Panc1 (cell line): ENCODE measurements at regions not wholly inside any gene's neighbourhood (a gene's known extent, or its start where the extent isn't known, plus 50 kb on each side); places are given as distances from the start of the nearest gene placed in this dataset.

Experiments
- ATAC-seq: fragments of 200-7000 bp; cut with Tn5 transposase; 2 replicates; pipeline ENCODE4 v1.9.1; 2020; ENCODE audit warnings: mild to moderate bottlenecking, moderate library complexity
- BruUV-seq: library from RNA; stranded (reverse); fragments of 400-500 nt; replicated peaks from 2 replicates; lab custom pipeline; 2021; lab: Mats Ljungman, UMichigan
- CTCF ChIA-PET: fragments of 300-600 bp; sonication (Branson Sonifier 250); formaldehyde crosslinking; loops from one replicate; lab custom pipeline; 2022; ENCODE audit warnings: antibody characterized with exemption; lab: Charles Lee
- POLR2A ChIA-PET: fragments of 300-600 bp; sonication (Branson Sonifier 250); formaldehyde crosslinking; loops from one replicate; lab custom pipeline; 2022; ENCODE audit warnings: antibody characterized with exemption; lab: Charles Lee
- DNase-seq: peaks from one replicate; pipeline ENCODE4 v3.0.0-alpha.2; 2010; ENCODE audit warnings: low read depth, low spot score
- H3K27ac ChIP-seq: 2 replicates; pipeline ENCODE4 v1.5.1; 2011; ENCODE audit warnings: mild to moderate bottlenecking, low read length, inconsistent platforms
- H3K27me3 ChIP-seq: fragments of 200-500 bp; sonication (Bioruptor generic); 2 replicates; pipeline ENCODE4 v1.6.0; 2014; ENCODE audit warnings: low read length, inconsistent platforms; ENCODE audit not compliant: control insufficient read depth, insufficient read depth
- H3K36me3 ChIP-seq: fragments of 200-500 bp; sonication (Bioruptor generic); 2 replicates; pipeline ENCODE4 v1.5.1; 2014; ENCODE audit warnings: inconsistent platforms, mild to moderate bottlenecking, low read length, moderate library complexity; ENCODE audit not compliant: control insufficient read depth, insufficient read depth
- H3K4me1 ChIP-seq: 2 replicates; pipeline ENCODE4 v1.5.1; 2011; ENCODE audit warnings: inconsistent platforms, mild to moderate bottlenecking, low read length, moderate library complexity; ENCODE audit not compliant: control insufficient read depth, insufficient read depth
- H3K4me3 ChIP-seq, 2 experiments: 2 replicates each; pipeline ENCODE4 v1.5.1; 2011 to 2012; ENCODE audit warnings: low read depth in 2 of 2, low read length in 2 of 2, mild to moderate bottlenecking in 2 of 2, inconsistent platforms in 1 of 2, moderate library complexity in 1 of 2
- H3K9me3 ChIP-seq: fragments of 200-500 bp; sonication (Bioruptor generic); 2 replicates; pipeline ENCODE4 v1.5.1; 2014; ENCODE audit warnings: low read depth, mild to moderate bottlenecking, inconsistent platforms, low read length, moderate library complexity; ENCODE audit not compliant: control insufficient read depth, insufficient read depth
- POLR2AphosphoS5 ChIP-seq: IDR thresholded peaks from 2 replicates; pipeline ENCODE4 v1.6.1; 2012; ENCODE audit warnings: mild to moderate bottlenecking, low read depth, low read length, moderate library complexity
- SIN3A ChIP-seq: IDR thresholded peaks from 2 replicates; pipeline ENCODE4 v1.6.1; 2012; ENCODE audit warnings: low read depth, mild to moderate bottlenecking, low read length, moderate library complexity, borderline replicate concordance; ENCODE audit not compliant: insufficient read depth
- TCF7L2 ChIP-seq: IDR thresholded peaks from 2 replicates; pipeline ENCODE4 v1.6.1; 2011; ENCODE audit warnings: mild to moderate bottlenecking, low read depth, low read length, inconsistent platforms
- in situ Hi-C: cut with HindIII; loops from 2 replicates; pipeline ENCODE4 v1.10.0; 2016; ENCODE audit warnings: low sequenced_read_pairs, low pct_unique_long_range_greater_than_20kb
- intact Hi-C: fragments of 100-400 bp; cut with micrococcal nuclease; formaldehyde crosslinking; loops from one replicate; pipeline ENCODE4 v1.10.0; 2022; ENCODE audit not compliant: unreplicated experiment
- TF ChIP-seq, protein P1 (sequence below): fragments of 450-650 bp; IDR thresholded peaks from 2 replicates; pipeline ENCODE4 v1.5.1; 2017; ENCODE audit warnings: mild to moderate bottlenecking
- TF ChIP-seq, protein P2 (sequence below), 2 experiments: IDR thresholded peaks; 2 replicates each; pipeline ENCODE4 v1.6.1; 2011 to 2012; ENCODE audit warnings: low read depth in 2 of 2, control low read depth in 1 of 2, low read length in 1 of 2, mild to moderate bottlenecking in 1 of 2, moderate library complexity in 1 of 2; ENCODE audit not compliant: insufficient read depth in 1 of 2

DNA sequence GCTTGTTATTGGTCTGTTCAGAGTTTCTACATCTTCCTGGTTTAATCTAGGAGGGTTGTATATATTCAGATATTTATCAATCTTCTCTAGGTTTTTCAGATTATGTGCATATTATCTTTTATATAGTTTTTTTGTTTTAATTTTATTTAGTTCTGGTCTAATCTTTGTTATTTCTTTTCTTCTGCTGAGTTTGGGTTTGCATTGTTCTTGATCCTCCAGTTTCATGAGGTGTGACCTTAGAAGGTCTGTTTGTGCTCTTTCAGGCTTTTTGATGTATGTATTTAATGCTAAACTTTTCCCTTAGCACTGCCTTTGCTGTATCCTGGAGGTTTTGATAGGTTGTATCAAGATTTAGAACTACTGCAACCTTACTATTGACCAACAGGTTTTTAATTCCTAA lies 117.7 kb downstream of the VPREB1 start:
- H3K4me1 ChIP-seq = no peaks in the 10 kb centered on the region
- CTCF ChIA-PET = no interaction called here
- H3K4me3 ChIP-seq = no peak overlapping the region
- peaks cover 6% of the 10 kb centered on the region; the same call in 1 of the 2 replicates for H3K27me3 ChIP-seq
- in situ Hi-C loops (no loop called here), intact Hi-C loops (no loop called here)
- BruUV-seq = no TSS peak
- ATAC-seq (no peak), DNase-seq (no peak)
- no peaks in the 10 kb centered on the region for H3K36me3 ChIP-seq
- TF ChIP-seq, protein P1, sequence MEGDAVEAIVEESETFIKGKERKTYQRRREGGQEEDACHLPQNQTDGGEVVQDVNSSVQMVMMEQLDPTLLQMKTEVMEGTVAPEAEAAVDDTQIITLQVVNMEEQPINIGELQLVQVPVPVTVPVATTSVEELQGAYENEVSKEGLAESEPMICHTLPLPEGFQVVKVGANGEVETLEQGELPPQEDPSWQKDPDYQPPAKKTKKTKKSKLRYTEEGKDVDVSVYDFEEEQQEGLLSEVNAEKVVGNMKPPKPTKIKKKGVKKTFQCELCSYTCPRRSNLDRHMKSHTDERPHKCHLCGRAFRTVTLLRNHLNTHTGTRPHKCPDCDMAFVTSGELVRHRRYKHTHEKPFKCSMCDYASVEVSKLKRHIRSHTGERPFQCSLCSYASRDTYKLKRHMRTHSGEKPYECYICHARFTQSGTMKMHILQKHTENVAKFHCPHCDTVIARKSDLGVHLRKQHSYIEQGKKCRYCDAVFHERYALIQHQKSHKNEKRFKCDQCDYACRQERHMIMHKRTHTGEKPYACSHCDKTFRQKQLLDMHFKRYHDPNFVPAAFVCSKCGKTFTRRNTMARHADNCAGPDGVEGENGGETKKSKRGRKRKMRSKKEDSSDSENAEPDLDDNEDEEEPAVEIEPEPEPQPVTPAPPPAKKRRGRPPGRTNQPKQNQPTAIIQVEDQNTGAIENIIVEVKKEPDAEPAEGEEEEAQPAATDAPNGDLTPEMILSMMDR = no peak
- TF ChIP-seq, protein P2, sequence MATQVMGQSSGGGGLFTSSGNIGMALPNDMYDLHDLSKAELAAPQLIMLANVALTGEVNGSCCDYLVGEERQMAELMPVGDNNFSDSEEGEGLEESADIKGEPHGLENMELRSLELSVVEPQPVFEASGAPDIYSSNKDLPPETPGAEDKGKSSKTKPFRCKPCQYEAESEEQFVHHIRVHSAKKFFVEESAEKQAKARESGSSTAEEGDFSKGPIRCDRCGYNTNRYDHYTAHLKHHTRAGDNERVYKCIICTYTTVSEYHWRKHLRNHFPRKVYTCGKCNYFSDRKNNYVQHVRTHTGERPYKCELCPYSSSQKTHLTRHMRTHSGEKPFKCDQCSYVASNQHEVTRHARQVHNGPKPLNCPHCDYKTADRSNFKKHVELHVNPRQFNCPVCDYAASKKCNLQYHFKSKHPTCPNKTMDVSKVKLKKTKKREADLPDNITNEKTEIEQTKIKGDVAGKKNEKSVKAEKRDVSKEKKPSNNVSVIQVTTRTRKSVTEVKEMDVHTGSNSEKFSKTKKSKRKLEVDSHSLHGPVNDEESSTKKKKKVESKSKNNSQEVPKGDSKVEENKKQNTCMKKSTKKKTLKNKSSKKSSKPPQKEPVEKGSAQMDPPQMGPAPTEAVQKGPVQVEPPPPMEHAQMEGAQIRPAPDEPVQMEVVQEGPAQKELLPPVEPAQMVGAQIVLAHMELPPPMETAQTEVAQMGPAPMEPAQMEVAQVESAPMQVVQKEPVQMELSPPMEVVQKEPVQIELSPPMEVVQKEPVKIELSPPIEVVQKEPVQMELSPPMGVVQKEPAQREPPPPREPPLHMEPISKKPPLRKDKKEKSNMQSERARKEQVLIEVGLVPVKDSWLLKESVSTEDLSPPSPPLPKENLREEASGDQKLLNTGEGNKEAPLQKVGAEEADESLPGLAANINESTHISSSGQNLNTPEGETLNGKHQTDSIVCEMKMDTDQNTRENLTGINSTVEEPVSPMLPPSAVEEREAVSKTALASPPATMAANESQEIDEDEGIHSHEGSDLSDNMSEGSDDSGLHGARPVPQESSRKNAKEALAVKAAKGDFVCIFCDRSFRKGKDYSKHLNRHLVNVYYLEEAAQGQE (IDR thresholded peaks at IDR 0.05; ENCODE audit: insufficient read depth in 1 of 2, low read depth in 2 of 2, low read length in 1 of 2) = no peak
- TF ChIP-seq POLR2AphosphoS5 = no peak
- TF ChIP-seq TCF7L2 = no peak
- no peak for TF ChIP-seq SIN3A
- no peaks in the 10 kb centered on the region for H3K9me3 ChIP-seq
- no peak overlapping the region for H3K27ac ChIP-seq
- POLR2A ChIA-PET = no interaction called here

DNA sequence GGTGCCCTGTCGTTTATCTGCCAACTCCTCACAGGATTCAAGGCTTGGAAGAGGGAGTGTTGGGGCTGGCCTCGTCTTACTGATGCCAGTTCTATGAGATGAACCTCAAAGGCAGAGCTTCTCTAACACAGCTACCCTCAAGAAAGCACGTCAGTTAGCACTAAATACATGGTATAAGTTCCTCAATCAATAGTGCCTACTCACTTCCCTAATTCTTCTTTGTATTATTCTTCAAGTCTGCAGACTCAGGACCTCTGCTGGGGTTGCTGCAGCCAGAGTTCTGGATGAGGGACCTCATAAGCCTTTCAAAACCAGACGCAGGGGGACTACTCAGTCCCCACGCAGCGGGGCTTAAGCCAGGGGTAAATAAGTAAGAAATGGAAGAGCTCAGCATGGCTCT lies 118.3 kb downstream of the VPREB1 start:
- in situ Hi-C loops (no loop called here), intact Hi-C loops (no loop called here)
- ATAC-seq (no peak), DNase-seq (no peak)
- H3K27ac ChIP-seq = no peak overlapping the region
- ChIA-PET CTCF (interaction anchor here (0.9 kb wide), 1 partner anchor 167 kb away, joined by 4 read pairs; no protein-coding TSS in a partner anchor), POLR2A (no interaction called here)
- no TSS peak for BruUV-seq
- no peaks in the 10 kb centered on the region for H3K4me1 ChIP-seq
- H3K36me3 ChIP-seq = no peaks in the 10 kb centered on the region
- no peaks in the 10 kb centered on the region for H3K9me3 ChIP-seq
- TF ChIP-seq, protein P2 (IDR thresholded peaks at IDR 0.05; ENCODE audit: insufficient read depth in 1 of 2, low read depth in 2 of 2, low read length in 1 of 2) = no peak
- TF ChIP-seq TCF7L2 (no peak), SIN3A (no peak), POLR2AphosphoS5 (no peak)
- TF ChIP-seq, protein P1 = no peak
- peaks cover 8% of the 10 kb centered on the region; the same call in 1 of the 2 replicates for H3K27me3 ChIP-seq
- H3K4me3 ChIP-seq = no peak overlapping the region
